Skin epidermis (tissue), 12 donors: ENCODE measurements at regions not wholly inside any gene's neighbourhood (a gene's known extent, or its start where the extent isn't known, plus 50 kb on each side); places are given as distances from the start of the nearest gene placed in this dataset.

Experiments
- H3K27ac ChIP-seq, 21 experiments: fragments of 200-600 bp; sonication (generic) in 11 of 21; one replicate each; pipeline ENCODE4 v1.5.0; 2020; ENCODE audit warnings: mild to moderate bottlenecking in 3 of 21, inconsistent platforms in 2 of 21, moderate library complexity in 2 of 21
- H3K4me3 ChIP-seq, 7 experiments: fragments of 200-600 bp; sonication (generic) in 2 of 7; one replicate each; pipeline ENCODE4 v1.5.0; 2020; ENCODE audit warnings: inconsistent platforms in 2 of 7, mild to moderate bottlenecking in 2 of 7, moderate library complexity in 1 of 7

GRCh38 chr9:106350777-106351176 is 512.2 kb upstream of the ZNF462 start:
- H3K27ac ChIP-seq: no peak overlapping the region
- no peak overlapping the region for H3K4me3 ChIP-seq

GRCh38 chr9:106356924-106357323 is 506.0 kb upstream of the ZNF462 start:
- Histone ChIP-seq H3K4me3 (no peak overlapping the region), H3K27ac (no peak overlapping the region)

- H3K4me3 ChIP-seq: no peak overlapping the region
- H3K27ac ChIP-seq: no peak overlapping the region
Observed at GRCh38 chr9:106358331-106358730, 504.6 kb upstream of the ZNF462 start.

GRCh38 chr9:106376689-106377088 is 486.3 kb upstream of the ZNF462 start:
- Histone ChIP-seq H3K4me3 (no peak overlapping the region), H3K27ac (no peak overlapping the region)

GRCh38 chr9:106383072-106383471 is 479.9 kb upstream of the ZNF462 start:
- H3K27ac ChIP-seq: no peak overlapping the region
- no peak overlapping the region for H3K4me3 ChIP-seq

- Histone ChIP-seq H3K4me3 (no peak overlapping the region), H3K27ac (no peak overlapping the region)
Observed at GRCh38 chr9:106387965-106388364, 475.0 kb upstream of the ZNF462 start.

- Histone ChIP-seq H3K4me3 (no peak overlapping the region), H3K27ac (no peak overlapping the region)
Observed at GRCh38 chr9:106393226-106393625, 469.7 kb upstream of the ZNF462 start.

GRCh38 chr9:106400170-106400569 is 462.8 kb upstream of the ZNF462 start:
- H3K4me3 ChIP-seq: no peak overlapping the region
- no peak overlapping the region for H3K27ac ChIP-seq

GRCh38 chr9:106400950-106401349 is 462.0 kb upstream of the ZNF462 start:
- Histone ChIP-seq H3K4me3 (no peak overlapping the region), H3K27ac (no peak overlapping the region)

GRCh38 chr9:106403081-106403480 is 459.9 kb upstream of the ZNF462 start:
- Histone ChIP-seq H3K27ac (no peak overlapping the region), H3K4me3 (no peak overlapping the region)

- Histone ChIP-seq H3K27ac (no peak overlapping the region), H3K4me3 (no peak overlapping the region)
Observed at GRCh38 chr9:106404137-106404536, 458.8 kb upstream of the ZNF462 start.

- H3K27ac ChIP-seq: no peak overlapping the region
- no peak overlapping the region for H3K4me3 ChIP-seq
Observed at GRCh38 chr9:106405871-106406435, 457.0 kb upstream of the ZNF462 start.

GRCh38 chr9:106414042-106414441 is 448.9 kb upstream of the ZNF462 start:
- no peak overlapping the region for H3K27ac ChIP-seq
- no peak overlapping the region for H3K4me3 ChIP-seq

GRCh38 chr9:106417685-106418084 is 445.3 kb upstream of the ZNF462 start:
- Histone ChIP-seq H3K27ac (no peak overlapping the region), H3K4me3 (no peak overlapping the region)

GRCh38 chr9:106419829-106420228 is 443.1 kb upstream of the ZNF462 start:
- H3K27ac ChIP-seq: no peak overlapping the region
- no peak overlapping the region for H3K4me3 ChIP-seq

- Histone ChIP-seq H3K27ac (no peak overlapping the region), H3K4me3 (no peak overlapping the region)
Observed at GRCh38 chr9:106420511-106420944, 442.4 kb upstream of the ZNF462 start.

GRCh38 chr9:106421772-106422171 is 441.2 kb upstream of the ZNF462 start:
- no peak overlapping the region for H3K27ac ChIP-seq
- no peak overlapping the region for H3K4me3 ChIP-seq

- H3K4me3 ChIP-seq: no peak overlapping the region
- H3K27ac ChIP-seq: no peak overlapping the region
Observed at GRCh38 chr9:106423575-106423974, 439.4 kb upstream of the ZNF462 start.

- Histone ChIP-seq H3K4me3 (no peak overlapping the region), H3K27ac (no peak overlapping the region)
Observed at GRCh38 chr9:106432631-106433030, 430.3 kb upstream of the ZNF462 start.

GRCh38 chr9:106438928-106439327 is 424.0 kb upstream of the ZNF462 start:
- no peak overlapping the region for H3K4me3 ChIP-seq
- H3K27ac ChIP-seq: no peak overlapping the region

GRCh38 chr9:106441283-106441682 is 421.7 kb upstream of the ZNF462 start:
- H3K27ac ChIP-seq: no peak overlapping the region
- no peak overlapping the region for H3K4me3 ChIP-seq

GRCh38 chr9:106443520-106443919 is 419.4 kb upstream of the ZNF462 start:
- no peak overlapping the region for H3K4me3 ChIP-seq

More at GRCh38 chr9:106443520-106443919, 419.4 kb upstream of the ZNF462 start:
- H3K27ac ChIP-seq: no peak overlapping the region
